ENCODE measurements at regions not wholly inside any gene's neighbourhood (a gene's known extent, or its start where the extent isn't known, plus 50 kb on each side); places are given as distances from the start of the nearest gene placed in this dataset.

DNA sequence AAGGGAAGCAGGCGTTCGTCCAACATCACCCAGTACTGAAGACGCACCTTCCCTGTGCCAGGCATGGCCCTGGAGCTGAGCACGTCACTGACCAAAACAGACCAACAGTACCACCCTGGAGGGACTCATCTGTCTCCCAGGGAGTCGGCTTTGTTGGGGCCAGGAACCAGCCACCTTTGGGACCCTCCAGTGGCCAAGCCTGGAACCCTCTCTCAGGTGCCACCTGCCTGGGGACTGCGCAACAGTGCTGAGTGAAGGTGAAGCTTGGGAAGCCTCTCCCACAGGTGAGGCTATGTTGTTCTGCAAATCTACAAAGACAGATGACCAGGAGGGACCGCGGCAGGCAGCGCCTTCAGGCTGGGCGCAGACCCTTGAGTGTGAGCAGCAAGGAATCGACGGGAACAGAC is 91.4 kb upstream of the OTOS start:
- H3K4me3 ChIP-seq = no peak overlapping the region
- H3K9me3 ChIP-seq = no peaks in the 10 kb centered on the region
- H3K36me3 ChIP-seq = no peaks in the 10 kb centered on the region
- ATAC-seq (no peak), DNase-seq (peak in 2 of 3 donors; percentile 47 to 49)
- 86% methylated on average over 10 of the region's 12 CpGs for WGBS (ENCODE audit: insufficient coverage, low coverage, low lambda C conversion rate, missing lambda C conversion rate)
- no peaks in the 10 kb centered on the region for H3K27me3 ChIP-seq
- no peak for TF ChIP-seq POLR2A (IDR thresholded peaks at IDR 0.05)
- TF ChIP-seq, protein P1, sequence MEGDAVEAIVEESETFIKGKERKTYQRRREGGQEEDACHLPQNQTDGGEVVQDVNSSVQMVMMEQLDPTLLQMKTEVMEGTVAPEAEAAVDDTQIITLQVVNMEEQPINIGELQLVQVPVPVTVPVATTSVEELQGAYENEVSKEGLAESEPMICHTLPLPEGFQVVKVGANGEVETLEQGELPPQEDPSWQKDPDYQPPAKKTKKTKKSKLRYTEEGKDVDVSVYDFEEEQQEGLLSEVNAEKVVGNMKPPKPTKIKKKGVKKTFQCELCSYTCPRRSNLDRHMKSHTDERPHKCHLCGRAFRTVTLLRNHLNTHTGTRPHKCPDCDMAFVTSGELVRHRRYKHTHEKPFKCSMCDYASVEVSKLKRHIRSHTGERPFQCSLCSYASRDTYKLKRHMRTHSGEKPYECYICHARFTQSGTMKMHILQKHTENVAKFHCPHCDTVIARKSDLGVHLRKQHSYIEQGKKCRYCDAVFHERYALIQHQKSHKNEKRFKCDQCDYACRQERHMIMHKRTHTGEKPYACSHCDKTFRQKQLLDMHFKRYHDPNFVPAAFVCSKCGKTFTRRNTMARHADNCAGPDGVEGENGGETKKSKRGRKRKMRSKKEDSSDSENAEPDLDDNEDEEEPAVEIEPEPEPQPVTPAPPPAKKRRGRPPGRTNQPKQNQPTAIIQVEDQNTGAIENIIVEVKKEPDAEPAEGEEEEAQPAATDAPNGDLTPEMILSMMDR (IDR thresholded peaks at IDR 0.05) = no peak
- peaks cover 0 to 14% (median 4%) of the 10 kb centered on the region in 4 donors for H3K4me1 ChIP-seq
- no peak overlapping the region for H3K27ac ChIP-seq
- intact Hi-C loops (cut with DNase I) = loop anchor here (2.0 to 5.0 kb wide), 2 partner anchors 207 to 210 kb away; no protein-coding TSS in a partner anchor

DNA sequence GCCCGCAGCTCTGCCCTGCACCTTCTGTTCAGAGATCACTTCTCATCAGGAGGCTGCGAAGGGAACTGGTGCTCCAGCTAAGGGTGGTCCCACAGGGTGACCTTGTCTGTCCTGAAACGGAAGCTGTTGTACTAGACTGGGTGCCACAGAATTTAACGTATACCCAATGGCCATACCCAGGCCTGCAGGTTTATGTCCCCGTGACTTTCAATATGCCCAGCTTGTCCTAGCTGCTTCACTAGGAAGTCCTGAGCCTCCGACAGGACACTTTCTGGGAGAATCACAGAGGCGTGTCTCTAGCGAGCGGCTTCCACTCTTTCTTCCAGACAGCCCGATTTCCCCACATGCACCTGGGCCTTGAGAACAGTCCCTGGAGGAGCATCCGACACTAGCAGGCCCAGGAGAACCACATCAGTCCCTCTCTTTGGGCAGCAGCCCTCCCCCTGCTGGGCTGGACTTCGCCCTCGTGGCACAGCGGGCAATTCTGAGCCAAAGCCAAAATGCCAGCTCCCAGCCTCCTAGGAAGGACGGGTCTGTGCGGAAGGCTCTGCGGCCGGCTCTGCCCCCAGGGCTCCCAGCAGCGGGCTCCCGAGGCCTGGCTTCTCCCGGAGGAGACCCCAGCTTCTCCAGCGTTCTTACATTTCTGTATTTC is 91.9 kb upstream of the OTOS start:
- H3K27ac ChIP-seq = peak overlapping the region in 2 of 3 donors; percentile 15 to 64
- H3K4me3 ChIP-seq = peak overlapping the region; percentile 26 to 53 (median 48)
- TF ChIP-seq, protein P1 (IDR thresholded peaks at IDR 0.05) = no peak
- peak; percentile 24 for TF ChIP-seq POLR2A (IDR thresholded peaks at IDR 0.05)
- ATAC-seq = peak; percentile 39 to 57 (median 42)
- H3K36me3 ChIP-seq = no peaks in the 10 kb centered on the region
- no peaks in the 10 kb centered on the region for H3K9me3 ChIP-seq
- H3K27me3 ChIP-seq = no peaks in the 10 kb centered on the region
- H3K4me1 ChIP-seq = peaks cover 0 to 19% (median 4%) of the 10 kb centered on the region in 4 donors
- intact Hi-C loops (cut with DNase I) = loop anchor here (2.0 to 5.0 kb wide), 2 partner anchors 206 to 210 kb away; no protein-coding TSS in a partner anchor
- 32% methylated on average over 13 of the region's 22 CpGs for WGBS (ENCODE audit: insufficient coverage, low coverage, low lambda C conversion rate, missing lambda C conversion rate)
- DNase-seq = peak; percentile 82 to 86 (median 83)

DNA sequence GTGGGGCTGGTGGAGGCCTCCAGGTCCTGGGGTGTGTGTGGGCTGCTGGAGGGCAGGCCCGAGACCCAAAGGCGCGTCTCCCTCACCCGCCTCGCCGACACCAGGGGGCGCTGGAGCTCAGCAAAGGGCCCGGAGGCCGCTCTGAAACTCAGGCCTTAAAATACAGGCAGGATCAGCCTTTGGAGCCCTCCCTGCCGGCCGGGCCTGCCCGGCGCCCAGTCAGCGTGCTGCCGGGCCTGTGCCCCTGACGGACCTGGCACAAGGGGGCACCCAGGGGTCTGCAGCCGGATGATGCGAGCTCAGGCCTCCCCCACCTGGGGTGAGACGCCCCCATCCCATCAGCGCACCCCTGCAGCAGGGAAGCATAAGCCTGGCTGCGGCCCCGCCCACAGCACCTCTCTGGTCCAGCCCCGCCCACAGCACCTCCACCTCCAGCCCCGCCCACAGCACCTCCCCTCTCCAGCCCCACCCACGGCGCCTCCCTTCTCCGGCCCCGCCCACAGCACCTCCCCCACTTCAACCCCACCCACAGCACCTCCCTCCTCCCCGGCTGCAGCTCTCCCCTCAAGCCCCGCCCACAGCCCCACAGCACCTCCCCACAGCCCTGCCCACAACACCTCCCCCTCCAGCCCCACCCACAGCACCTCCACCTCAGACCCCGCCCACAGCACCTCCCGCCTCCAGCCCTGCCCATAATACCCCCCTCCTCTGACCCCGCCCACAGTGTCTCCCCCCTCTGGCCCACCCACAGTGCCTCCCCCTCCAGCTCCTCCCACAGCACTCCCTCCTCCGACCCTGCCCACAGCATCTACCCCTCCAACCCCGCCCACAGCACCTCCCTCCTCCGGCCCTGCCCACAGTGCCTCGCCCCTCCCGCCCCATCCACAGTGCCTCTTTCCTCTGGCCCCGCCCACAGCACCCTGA is 92.8 kb upstream of the OTOS start:
- ATAC-seq = peak; percentile 77 to 88 (median 82)
- WGBS (ENCODE audit: insufficient coverage, low coverage, low lambda C conversion rate, missing lambda C conversion rate) = under 1% methylated on average over 13 of the region's 39 CpGs
- Histone ChIP-seq H3K27me3 (no peaks in the 10 kb centered on the region), H3K9me3 (no peaks in the 10 kb centered on the region), H3K4me3 (peak overlapping the region; percentile 26 to 53 (median 48)), H3K4me1 (peaks cover 0 to 26% (median 6%) of the 10 kb centered on the region in 4 donors), H3K36me3 (no peaks in the 10 kb centered on the region), H3K27ac (peak overlapping the region in 2 of 3 donors; percentile 15 to 64)
- peak; percentile 13 for TF ChIP-seq POLR2A (IDR thresholded peaks at IDR 0.05)
- TF ChIP-seq, protein P1 (IDR thresholded peaks at IDR 0.05) = peak; percentile 87 to 95 (median 92)
- intact Hi-C loops (cut with DNase I) = loop anchor here (2.0 to 5.0 kb wide), 2 partner anchors 206 to 209 kb away; no protein-coding TSS in a partner anchor
- DNase-seq = peak; percentile 97 to 98 (median 98)

DNA sequence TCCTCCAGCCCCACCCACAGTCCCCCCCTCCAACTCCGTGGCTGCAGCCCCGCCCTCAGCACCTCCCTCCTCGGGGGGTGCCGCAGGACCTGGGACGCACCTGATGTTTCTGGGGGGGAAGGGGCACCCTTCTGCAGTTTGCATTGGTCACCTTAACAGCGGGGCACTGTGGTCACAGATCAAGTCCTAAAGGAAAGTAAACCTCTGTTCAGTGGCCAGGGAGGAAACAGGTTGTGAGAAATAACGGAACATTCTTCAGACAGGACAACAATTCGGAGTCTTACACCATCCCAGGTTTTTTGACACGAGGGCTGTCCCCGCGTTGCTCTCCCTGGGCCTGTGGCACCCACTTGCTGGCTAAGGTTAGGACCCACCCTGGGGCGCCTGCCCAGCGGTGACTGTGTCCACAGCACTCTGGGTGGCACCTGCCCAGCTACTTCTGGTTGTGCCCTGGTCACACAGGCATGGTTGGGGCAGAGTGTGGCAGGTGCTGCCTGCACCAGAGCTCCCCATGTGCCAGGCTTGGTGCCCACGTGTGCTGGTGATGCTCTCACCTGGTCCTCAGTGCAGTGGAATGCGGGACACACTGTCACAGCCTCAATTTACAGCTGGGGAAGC is 93.5 kb upstream of the OTOS start:
- no peaks in the 10 kb centered on the region for H3K36me3 ChIP-seq
- peaks cover 0 to 26% (median 7%) of the 10 kb centered on the region in 4 donors for H3K4me1 ChIP-seq
- TF ChIP-seq, protein P1 (IDR thresholded peaks at IDR 0.05) = no peak
- TF ChIP-seq POLR2A (IDR thresholded peaks at IDR 0.05) = peak; percentile 14
- 8% methylated on average over 8 of the region's 15 CpGs for WGBS (ENCODE audit: insufficient coverage, low coverage, low lambda C conversion rate, missing lambda C conversion rate)
- peak overlapping the region in 2 of 3 donors; percentile 33 for H3K27ac ChIP-seq
- no peaks in the 10 kb centered on the region for H3K27me3 ChIP-seq
- ATAC-seq (peak in 1 of 4 donors; percentile 2), DNase-seq (peak; percentile 56 to 74 (median 63))
- H3K4me3 ChIP-seq = peak overlapping the region in 2 of 3 donors; percentile 31 to 42
- H3K9me3 ChIP-seq = no peaks in the 10 kb centered on the region
- intact Hi-C loops (cut with DNase I) = loop anchor here (2.0 to 5.0 kb wide), 2 partner anchors 205 to 208 kb away; no protein-coding TSS in a partner anchor

All from right lobe of liver (tissue), 6 donors.